Muscle of leg (tissue), 3 donors: ENCODE measurements at regions not wholly inside any gene's neighbourhood (a gene's known extent, or its start where the extent isn't known, plus 50 kb on each side); places are given as distances from the start of the nearest gene placed in this dataset.

Source experiments
- DNase-seq: peaks from one replicate; pipeline ENCODE4 v3.0.0; 2013
- H3K27ac ChIP-seq: one replicate; pipeline ENCODE4 v1.5.1; 2013; ENCODE audit warnings: mild to moderate bottlenecking, low read length, control low read depth
- H3K27me3 ChIP-seq: one replicate; pipeline ENCODE4 v1.6.1; 2013; ENCODE audit warnings: low read length; ENCODE audit not compliant: control insufficient read depth, insufficient read depth
- H3K36me3 ChIP-seq: one replicate; pipeline ENCODE4 v1.6.1; 2013; ENCODE audit warnings: low read length; ENCODE audit not compliant: control insufficient read depth, insufficient read depth
- H3K4me1 ChIP-seq: one replicate; pipeline ENCODE4 v1.6.1; 2013; ENCODE audit warnings: low read length; ENCODE audit not compliant: control insufficient read depth, insufficient read depth
- H3K4me3 ChIP-seq: one replicate; pipeline ENCODE4 v1.5.1; 2013; ENCODE audit warnings: low read length, control low read depth
- H3K9me3 ChIP-seq: replicated peaks from 2 replicates; pipeline ENCODE4 v1.6.1; 2013; ENCODE audit warnings: low read depth, low read length; ENCODE audit not compliant: control insufficient read depth
- WGBS: methylation state at CpG from one replicate; pipeline ENCODE4 v1.1.5; 2013; ENCODE audit warnings: missing lambda C conversion rate; ENCODE audit not compliant: insufficient coverage; 5-methylcytosine and 5-hydroxymethylcytosine counted together

- DNase-seq: no peak
- no peak overlapping the region for H3K4me3 ChIP-seq
- no peaks in the 10 kb centered on the region for H3K27me3 ChIP-seq
- no peaks in the 10 kb centered on the region for H3K9me3 ChIP-seq
- no peak overlapping the region for H3K27ac ChIP-seq
- no CpG with 5 or more reads among the region's 1 CpG for WGBS
- H3K36me3 ChIP-seq: no peaks in the 10 kb centered on the region
- H3K4me1 ChIP-seq: no peaks in the 10 kb centered on the region
These were observed 147.6 kb downstream of the BRMS1L start for GRCh38 chr14:35973770-35974169.

DNA sequence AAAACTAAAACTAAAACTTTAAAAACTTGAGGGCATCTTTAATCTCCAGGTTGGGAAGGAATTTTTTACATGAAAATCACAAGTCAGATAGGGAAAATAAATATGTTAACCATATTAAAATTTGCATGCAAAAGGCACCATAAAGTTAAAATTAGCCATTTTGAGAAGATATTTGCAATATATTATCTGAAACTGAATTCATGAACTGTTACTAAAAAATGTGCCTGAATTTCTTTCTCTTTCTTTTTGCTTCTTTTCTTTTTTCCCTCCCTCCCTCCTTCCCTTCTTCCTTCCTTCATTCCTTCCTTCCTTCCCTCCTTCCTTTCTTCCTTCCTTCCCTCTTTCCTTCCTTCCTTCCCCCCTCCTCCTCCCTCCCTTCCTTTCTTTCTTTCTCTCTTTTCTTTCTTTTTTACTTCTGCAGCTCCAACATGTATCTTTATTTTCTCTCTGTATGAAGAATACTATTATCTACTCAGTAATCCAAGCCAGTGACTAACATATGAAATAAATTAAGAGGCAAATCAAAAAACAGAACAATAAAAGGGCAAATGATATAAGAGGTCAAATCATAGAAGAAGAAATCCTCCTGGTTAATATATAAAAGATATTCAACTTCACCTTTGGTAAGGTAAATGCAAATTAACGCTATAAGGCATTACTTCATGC, 146.0 kb downstream of the BRMS1L start:
- DNase-seq: no peak
- Histone ChIP-seq H3K27me3 (no peaks in the 10 kb centered on the region), H3K27ac (no peak overlapping the region), H3K36me3 (no peaks in the 10 kb centered on the region), H3K4me3 (no peak overlapping the region), H3K9me3 (no peaks in the 10 kb centered on the region), H3K4me1 (no peaks in the 10 kb centered on the region)
- WGBS: no CpG with 5 or more reads among the region's 1 CpG

- H3K4me3 ChIP-seq: no peak overlapping the region
- no peaks in the 10 kb centered on the region for H3K27me3 ChIP-seq
- DNase-seq: no peak
- no peaks in the 10 kb centered on the region for H3K9me3 ChIP-seq
- WGBS: no CpG with 5 or more reads among the region's 3 CpGs
- no peaks in the 10 kb centered on the region for H3K36me3 ChIP-seq
- no peaks in the 10 kb centered on the region for H3K4me1 ChIP-seq
- no peak overlapping the region for H3K27ac ChIP-seq
These were observed 143.2 kb downstream of the BRMS1L start for GRCh38 chr14:35969310-35969709.

DNA sequence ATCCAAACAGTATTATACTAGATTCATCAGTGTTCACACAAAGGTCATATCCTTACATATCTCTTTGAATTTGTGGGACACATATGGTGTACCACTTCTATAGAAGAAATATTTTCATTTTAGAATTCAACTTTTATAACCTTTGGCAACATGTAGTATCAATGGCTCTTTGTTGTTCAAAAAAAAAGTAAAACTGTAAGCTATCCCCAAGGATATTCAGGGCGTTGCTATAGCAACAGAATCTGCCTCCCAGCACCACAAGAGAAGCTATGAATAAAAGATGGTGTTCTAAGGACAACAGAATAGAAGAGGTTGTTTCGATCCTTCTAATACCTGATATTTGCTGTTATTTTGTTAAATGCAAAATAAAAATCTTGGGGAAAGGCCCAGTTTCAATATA, 139.3 kb downstream of the BRMS1L start:
- peak; percentile 19 for DNase-seq
- Histone ChIP-seq H3K36me3 (no peaks in the 10 kb centered on the region), H3K27ac (no peak overlapping the region), H3K4me1 (no peaks in the 10 kb centered on the region), H3K4me3 (no peak overlapping the region), H3K9me3 (no peaks in the 10 kb centered on the region), H3K27me3 (no peaks in the 10 kb centered on the region)
- WGBS: no CpG with 5 or more reads among the region's 2 CpGs

GRCh38 chr14:35964697-35965286, 138.7 kb downstream of the BRMS1L start:
- Histone ChIP-seq H3K4me1 (no peaks in the 10 kb centered on the region), H3K36me3 (no peaks in the 10 kb centered on the region), H3K9me3 (no peaks in the 10 kb centered on the region), H3K27ac (no peak overlapping the region), H3K27me3 (no peaks in the 10 kb centered on the region), H3K4me3 (no peak overlapping the region)
- 50% methylated on average over 1 of the region's 7 CpGs for WGBS
- DNase-seq: no peak

DNA sequence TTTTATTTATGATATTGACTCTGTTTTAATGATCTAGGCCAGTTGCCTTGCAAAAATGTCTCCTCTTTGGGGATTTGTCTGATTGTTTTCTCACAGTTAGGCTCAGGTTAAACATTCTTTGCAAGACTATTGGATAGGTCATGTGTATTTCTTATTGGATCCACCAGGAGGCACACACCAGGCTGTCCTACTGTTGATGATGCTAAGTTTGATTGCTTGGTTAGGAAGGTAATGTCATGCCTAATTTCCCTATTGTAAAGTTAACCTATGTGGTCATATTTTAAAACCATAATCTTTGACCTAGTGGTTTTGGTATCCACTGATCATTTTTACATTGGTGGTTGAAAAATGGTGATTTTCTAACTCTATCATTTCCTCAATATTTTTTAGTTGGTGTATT, 137.1 kb downstream of the BRMS1L start:
- Histone ChIP-seq H3K27me3 (no peaks in the 10 kb centered on the region), H3K27ac (no peak overlapping the region), H3K4me3 (no peak overlapping the region), H3K4me1 (no peaks in the 10 kb centered on the region), H3K9me3 (no peaks in the 10 kb centered on the region), H3K36me3 (no peaks in the 10 kb centered on the region)
- DNase-seq: no peak

GRCh38 chr14:35961697-35962274, 135.6 kb downstream of the BRMS1L start:
- DNase-seq: no peak
- no peaks in the 10 kb centered on the region for H3K36me3 ChIP-seq
- no peaks in the 10 kb centered on the region for H3K9me3 ChIP-seq
- no CpG with 5 or more reads among the region's 3 CpGs for WGBS
- no peaks in the 10 kb centered on the region for H3K27me3 ChIP-seq
- no peaks in the 10 kb centered on the region for H3K4me1 ChIP-seq
- H3K27ac ChIP-seq: no peak overlapping the region
- H3K4me3 ChIP-seq: no peak overlapping the region

- Histone ChIP-seq H3K27me3 (no peaks in the 10 kb centered on the region), H3K36me3 (no peaks in the 10 kb centered on the region), H3K4me3 (no peak overlapping the region), H3K27ac (no peak overlapping the region), H3K9me3 (no peaks in the 10 kb centered on the region), H3K4me1 (no peaks in the 10 kb centered on the region)
- DNase-seq: no peak
These were observed 133.7 kb downstream of the BRMS1L start for GRCh38 chr14:35959835-35960234.

GRCh38 chr14:35958499-35958898, 132.4 kb downstream of the BRMS1L start:
- H3K4me1 ChIP-seq: no peaks in the 10 kb centered on the region
- H3K9me3 ChIP-seq: no peaks in the 10 kb centered on the region
- no peaks in the 10 kb centered on the region for H3K36me3 ChIP-seq
- H3K4me3 ChIP-seq: no peak overlapping the region
- no peaks in the 10 kb centered on the region for H3K27me3 ChIP-seq
- no CpG with 5 or more reads among the region's 4 CpGs for WGBS
- H3K27ac ChIP-seq: no peak overlapping the region
- DNase-seq: no peak

DNA sequence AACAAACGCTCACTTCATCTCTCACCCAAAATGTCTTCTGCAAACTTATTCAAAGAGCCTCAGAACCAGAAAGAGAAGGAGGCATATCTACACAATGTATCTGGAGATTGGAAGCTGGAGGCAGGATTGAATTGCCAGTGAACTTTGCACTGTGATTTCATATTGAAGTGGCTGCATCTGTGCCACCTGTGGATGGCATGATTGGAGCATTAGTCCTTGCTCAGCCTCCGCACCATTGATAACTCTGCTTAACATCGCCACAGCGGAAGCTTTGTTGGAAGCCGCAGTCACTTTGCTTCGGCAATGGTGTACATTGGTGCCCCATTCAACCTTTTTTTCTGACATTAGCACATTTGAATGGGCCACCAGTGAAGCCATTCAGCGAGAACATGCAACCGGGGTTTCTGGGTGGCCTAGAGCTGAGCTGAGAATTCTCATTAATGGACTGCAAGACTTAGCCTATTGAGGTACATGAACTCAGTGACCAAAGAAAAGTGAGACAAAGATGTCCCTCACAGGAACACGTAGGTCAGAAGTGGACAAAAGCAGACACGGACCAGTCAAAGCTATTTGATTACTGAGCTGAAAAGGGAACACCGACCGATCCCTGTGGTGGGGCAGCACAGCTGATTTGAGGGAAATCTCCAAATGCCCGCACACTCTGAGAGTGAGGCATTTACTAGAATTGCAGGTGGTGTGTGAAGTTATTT, 130.4 kb downstream of the BRMS1L start:
- Histone ChIP-seq H3K4me1 (no peaks in the 10 kb centered on the region), H3K4me3 (no peak overlapping the region), H3K27ac (no peak overlapping the region), H3K27me3 (no peaks in the 10 kb centered on the region), H3K36me3 (no peaks in the 10 kb centered on the region), H3K9me3 (no peaks in the 10 kb centered on the region)
- no peak for DNase-seq
- WGBS: 90% methylated on average over 11 of the region's 13 CpGs
